GM21528 (cell line): ENCODE measurements at regions not wholly inside any gene's neighbourhood (a gene's known extent, or its start where the extent isn't known, plus 50 kb on each side); places are given as distances from the start of the nearest gene placed in this dataset.

Experiments
- ATAC-seq: cut with Tn5 transposase; IDR thresholded peaks from one replicate; pipeline ENCODE4 v1.9.1; 2021; ENCODE audit warnings: mild to moderate bottlenecking, moderate library complexity; ENCODE audit not compliant: unreplicated experiment, low FRiP score

- no peak for ATAC-seq
Measured at GRCh38 chr12:90174198-90174510, 465.5 kb upstream of the ATP2B1 start.

GRCh38 chr12:90173499-90174197 is 465.0 kb upstream of the ATP2B1 start:
- ATAC-seq, result no peak

GRCh38 chr12:90172524-90172923 is 463.9 kb upstream of the ATP2B1 start:
- no peak for ATAC-seq

GRCh38 chr12:90170740-90171139 is 462.1 kb upstream of the ATP2B1 start:
- ATAC-seq, result no peak

- ATAC-seq, result no peak
Measured at GRCh38 chr12:90167518-90168208, 459.0 kb upstream of the ATP2B1 start.

GRCh38 chr12:90166671-90167070 is 458.0 kb upstream of the ATP2B1 start:
- no peak for ATAC-seq

GRCh38 chr12:90166012-90166411 is 457.4 kb upstream of the ATP2B1 start:
- no peak for ATAC-seq

- no peak for ATAC-seq
Measured at GRCh38 chr12:90163975-90164374, 455.3 kb upstream of the ATP2B1 start.

GRCh38 chr12:90153827-90154226 is 445.2 kb upstream of the ATP2B1 start:
- no peak for ATAC-seq

- no peak for ATAC-seq
Measured at GRCh38 chr12:90152897-90153624, 444.4 kb upstream of the ATP2B1 start.

GRCh38 chr12:90151491-90152015 is 442.9 kb upstream of the ATP2B1 start:
- ATAC-seq, result no peak

- ATAC-seq, result no peak
Measured at GRCh38 chr12:90149453-90149852, 440.8 kb upstream of the ATP2B1 start.

- no peak for ATAC-seq
Measured at GRCh38 chr12:90129366-90130030, 420.9 kb upstream of the ATP2B1 start.

GRCh38 chr12:90128526-90128925 is 419.9 kb upstream of the ATP2B1 start:
- ATAC-seq, result no peak

GRCh38 chr12:90126125-90126524 is 417.5 kb upstream of the ATP2B1 start:
- ATAC-seq, result no peak

- ATAC-seq, result no peak
Measured at GRCh38 chr12:90124914-90125313, 416.3 kb upstream of the ATP2B1 start.

GRCh38 chr12:90124289-90124688 is 415.7 kb upstream of the ATP2B1 start:
- ATAC-seq, result no peak

- no peak for ATAC-seq
Measured at GRCh38 chr12:90122681-90123080, 414.0 kb upstream of the ATP2B1 start.

GRCh38 chr12:90120627-90121026 is 412.0 kb upstream of the ATP2B1 start:
- ATAC-seq, result no peak

GRCh38 chr12:90112666-90113065 is 404.0 kb upstream of the ATP2B1 start:
- ATAC-seq, result no peak
